OCI-LY1 (cell line): ENCODE measurements at regions not wholly inside any gene's neighbourhood (a gene's known extent, or its start where the extent isn't known, plus 50 kb on each side); places are given as distances from the start of the nearest gene placed in this dataset.

Source experiments
- H2AFZ ChIP-seq: fragments of 200-600 bp; sonication (generic), shearing (Covaris generic); 2 replicates; pipeline ENCODE4 v1.6.0; 2014; ENCODE audit warnings: antibody characterized with exemption, mild to moderate bottlenecking, low read length
- H3F3A ChIP-seq: fragments of 200-600 bp; sonication (generic), shearing (Covaris generic); 2 replicates; pipeline ENCODE4 v1.6.0; 2014; ENCODE audit warnings: mild to moderate bottlenecking, antibody characterized with exemption, low read length, moderate library complexity; ENCODE audit not compliant: insufficient read depth
- H3K27ac ChIP-seq: fragments of 200-600 bp; sonication (generic); 2 replicates; pipeline ENCODE4 v1.5.1; 2014; ENCODE audit warnings: low read length, mixed run types, mild to moderate bottlenecking, low read depth; ENCODE audit not compliant: poor library complexity, severe bottlenecking
- H3K27me3 ChIP-seq: fragments of 200-600 bp; sonication (generic); 2 replicates; pipeline ENCODE4 v1.6.0; 2014; ENCODE audit warnings: antibody characterized with exemption, mild to moderate bottlenecking, low read length, moderate library complexity; ENCODE audit not compliant: insufficient read depth
- H3K36me3 ChIP-seq: fragments of 200-600 bp; sonication (generic); 2 replicates; pipeline ENCODE4 v1.6.1; 2014; ENCODE audit warnings: mild to moderate bottlenecking, antibody characterized with exemption, low read length, moderate library complexity, mixed read lengths; ENCODE audit not compliant: insufficient read depth
- H3K4me1 ChIP-seq: fragments of 200-600 bp; sonication (generic); 2 replicates; pipeline ENCODE4 v1.5.1; 2014; ENCODE audit warnings: mild to moderate bottlenecking, low read length, moderate library complexity; ENCODE audit not compliant: insufficient read depth, severe bottlenecking
- H3K4me2 ChIP-seq: fragments of 200-600 bp; sonication (generic), shearing (Covaris generic); 2 replicates; pipeline ENCODE4 v1.6.1; 2014; ENCODE audit warnings: low read length
- H3K4me3 ChIP-seq: fragments of 200-600 bp; sonication (generic); 2 replicates; pipeline ENCODE4 v1.5.1; 2014; ENCODE audit warnings: low read length, low read depth, mild to moderate bottlenecking, mixed read lengths; ENCODE audit not compliant: poor library complexity, severe bottlenecking
- H3K79me2 ChIP-seq: fragments of 200-600 bp; shearing (Covaris generic); 2 replicates; pipeline ENCODE4 v1.6.1; 2016; ENCODE audit warnings: mixed run types, low read length, mixed read lengths; ENCODE audit not compliant: insufficient read depth
- H3K9ac ChIP-seq: fragments of 200-600 bp; sonication (generic), shearing (Covaris generic); 2 replicates; pipeline ENCODE4 v1.6.1; 2014; ENCODE audit warnings: mild to moderate bottlenecking, low read length, mixed read lengths
- H3K9me2 ChIP-seq: fragments of 200-600 bp; sonication (generic), shearing (Covaris generic); 2 replicates; pipeline ENCODE4 v1.6.1; 2014; ENCODE audit warnings: low read depth, mild to moderate bottlenecking, low read length, mixed read lengths
- H3K9me3 ChIP-seq: fragments of 200-600 bp; shearing (Covaris generic); 2 replicates; pipeline ENCODE4 v1.6.1; 2014; ENCODE audit warnings: low read length, mixed read lengths
- H4K20me1 ChIP-seq: fragments of 200-600 bp; sonication (generic), shearing (Covaris generic); 2 replicates; pipeline ENCODE4 v1.6.0; 2016; ENCODE audit warnings: mild to moderate bottlenecking, low read length; ENCODE audit not compliant: insufficient read depth
- CTCF ChIP-seq: fragments of 200-600 bp; sonication (generic), shearing (Covaris generic); IDR thresholded peaks from 2 replicates; pipeline ENCODE4 v1.5.1; 2017; ENCODE audit warnings: mild to moderate bottlenecking, antibody characterized with exemption, low read length, moderate library complexity, mixed read lengths
- EZH2 ChIP-seq: fragments of 200-600 bp; sonication (generic), shearing (Covaris generic); IDR thresholded peaks from 2 replicates; pipeline ENCODE4 v1.8.0; 2017; ENCODE audit warnings: borderline replicate concordance, mixed run types, mild to moderate bottlenecking, antibody characterized with exemption, low read length, moderate library complexity, mixed read lengths

DNA sequence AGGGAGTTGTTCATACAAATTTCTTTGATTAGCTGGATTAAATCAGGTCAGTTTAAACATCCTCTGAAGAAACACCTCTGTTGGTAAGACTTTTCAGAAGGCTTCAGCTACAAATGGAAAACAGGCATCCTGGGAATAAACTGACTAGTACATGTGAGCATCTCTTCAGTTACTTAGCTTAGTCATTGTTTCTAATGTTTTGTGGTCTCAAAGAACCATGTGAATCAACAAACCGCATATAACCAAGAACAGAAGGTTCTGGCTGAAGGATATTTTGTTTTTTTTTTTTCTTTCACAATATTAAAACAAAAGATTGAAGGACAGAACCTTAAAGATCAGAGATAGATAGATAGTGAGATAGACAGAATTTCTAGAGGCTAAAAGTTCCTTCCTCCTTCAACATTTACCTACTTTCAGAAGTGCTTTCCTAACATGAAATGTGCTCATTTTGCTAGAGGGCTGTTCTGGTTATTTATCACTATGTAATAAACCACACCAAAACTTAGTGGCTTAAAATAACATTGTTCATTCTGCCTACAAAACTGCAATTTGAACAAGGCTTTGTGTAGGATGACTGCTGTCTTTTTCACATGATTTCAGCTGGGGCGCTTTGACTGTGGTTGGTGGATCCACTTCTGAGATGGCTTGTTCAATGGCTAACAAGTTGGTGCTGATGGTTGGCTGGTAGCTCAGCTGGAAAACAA is 119.8 kb upstream of the PTGFR start:
- Histone ChIP-seq H3K9me3 (no peaks in the 10 kb centered on the region), H3K36me3 (no peaks in the 10 kb centered on the region), H3K79me2 (no peaks in the 10 kb centered on the region), H3K27me3 (no peaks in the 10 kb centered on the region), H3K4me2 (no peak overlapping the region), H4K20me1 (no peaks in the 10 kb centered on the region), H3K4me1 (no peaks in the 10 kb centered on the region), H3K4me3 (no peak overlapping the region), H3K9ac (no peak overlapping the region), H3K27ac (no peak overlapping the region), H2AFZ (no peak overlapping the region), H3K9me2 (no peaks in the 10 kb centered on the region), H3F3A (no peaks in the 10 kb centered on the region)
- TF ChIP-seq EZH2 (no peak), CTCF (no peak)

GRCh38 chr1:78373676-78374075 is 117.1 kb upstream of the PTGFR start:
- no peak overlapping the region for H3K4me2 ChIP-seq
- no peaks in the 10 kb centered on the region for H3F3A ChIP-seq
- H3K36me3 ChIP-seq: no peaks in the 10 kb centered on the region
- no peaks in the 10 kb centered on the region for H3K9me3 ChIP-seq
- H3K4me1 ChIP-seq: no peaks in the 10 kb centered on the region
- H3K27ac ChIP-seq: no peak overlapping the region
- no peak for TF ChIP-seq CTCF
- no peak for TF ChIP-seq EZH2
- no peaks in the 10 kb centered on the region for H3K27me3 ChIP-seq
- no peaks in the 10 kb centered on the region for H3K79me2 ChIP-seq
- H4K20me1 ChIP-seq: no peaks in the 10 kb centered on the region
- no peak overlapping the region for H3K9ac ChIP-seq
- no peak overlapping the region for H2AFZ ChIP-seq
- no peaks in the 10 kb centered on the region for H3K9me2 ChIP-seq
- no peak overlapping the region for H3K4me3 ChIP-seq

GRCh38 chr1:78375996-78376395 is 114.8 kb upstream of the PTGFR start:
- no peaks in the 10 kb centered on the region for H3K36me3 ChIP-seq

More at GRCh38 chr1:78375996-78376395, 114.8 kb upstream of the PTGFR start:
- Histone ChIP-seq H3K9me3 (no peaks in the 10 kb centered on the region), H3K9ac (no peak overlapping the region), H3K4me1 (no peaks in the 10 kb centered on the region), H3K9me2 (no peaks in the 10 kb centered on the region), H3K79me2 (no peaks in the 10 kb centered on the region), H3K4me3 (no peak overlapping the region), H3K27ac (no peak overlapping the region), H3F3A (no peaks in the 10 kb centered on the region), H3K27me3 (no peaks in the 10 kb centered on the region), H3K4me2 (no peak overlapping the region), H2AFZ (no peak overlapping the region), H4K20me1 (no peaks in the 10 kb centered on the region)
- TF ChIP-seq CTCF (no peak), EZH2 (no peak)
